ENCODE measurements at regions not wholly inside any gene's neighbourhood (a gene's known extent, or its start where the extent isn't known, plus 50 kb on each side); places are given as distances from the start of the nearest gene placed in this dataset.

GRCh38 chr13:99647596-99647985 lies 146.3 kb downstream of the TM9SF2 start:
- H3K4me1 ChIP-seq (ENCODE audit: control insufficient read depth, insufficient read depth, low read length), result no peaks in the 10 kb centered on the region
- no peak overlapping the region for H3K27ac ChIP-seq (ENCODE audit: low read length)
- WGBS (ENCODE audit: insufficient coverage, low lambda C conversion rate), result 100% methylated on average over 1 of the region's 4 CpGs
- no peaks in the 10 kb centered on the region for H3K36me3 ChIP-seq (ENCODE audit: control insufficient read depth, insufficient read depth, low read length)
- H3K4me3 ChIP-seq (ENCODE audit: low read length), result no peak overlapping the region
- no peaks in the 10 kb centered on the region for H3K27me3 ChIP-seq (ENCODE audit: control insufficient read depth, insufficient read depth, low read length)
- no peak for DNase-seq
- no peaks in the 10 kb centered on the region for H3K9me3 ChIP-seq (ENCODE audit: control insufficient read depth, low read depth, low read length)

- Histone ChIP-seq H3K9me3 (ENCODE audit: control insufficient read depth, low read depth, low read length) (no peaks in the 10 kb centered on the region), H3K4me1 (ENCODE audit: control insufficient read depth, insufficient read depth, low read length) (no peaks in the 10 kb centered on the region), H3K36me3 (ENCODE audit: control insufficient read depth, insufficient read depth, low read length) (no peaks in the 10 kb centered on the region), H3K4me3 (ENCODE audit: low read length) (no peak overlapping the region), H3K27me3 (ENCODE audit: control insufficient read depth, insufficient read depth, low read length) (no peaks in the 10 kb centered on the region), H3K27ac (ENCODE audit: low read length) (no peak overlapping the region)
- DNase-seq, result no peak
- no CpG with 5 or more reads among the region's 8 CpGs for WGBS (ENCODE audit: insufficient coverage, low lambda C conversion rate)
These were observed 145.8 kb downstream of the TM9SF2 start for GRCh38 chr13:99646866-99647595.

GRCh38 chr13:99642841-99643240 lies 141.6 kb downstream of the TM9SF2 start:
- Histone ChIP-seq H3K9me3 (ENCODE audit: control insufficient read depth, low read depth, low read length) (no peaks in the 10 kb centered on the region), H3K4me1 (ENCODE audit: control insufficient read depth, insufficient read depth, low read length) (no peaks in the 10 kb centered on the region), H3K4me3 (ENCODE audit: low read length) (no peak overlapping the region), H3K27me3 (ENCODE audit: control insufficient read depth, insufficient read depth, low read length) (no peaks in the 10 kb centered on the region), H3K36me3 (ENCODE audit: control insufficient read depth, insufficient read depth, low read length) (no peaks in the 10 kb centered on the region), H3K27ac (ENCODE audit: low read length) (no peak overlapping the region)
- DNase-seq, result no peak
- WGBS (ENCODE audit: insufficient coverage, low lambda C conversion rate), result no CpG with 5 or more reads among the region's 3 CpGs

- no CpG with 5 or more reads among the region's 4 CpGs for WGBS (ENCODE audit: insufficient coverage, low lambda C conversion rate)
- H3K4me1 ChIP-seq (ENCODE audit: control insufficient read depth, insufficient read depth, low read length), result no peaks in the 10 kb centered on the region
- no peaks in the 10 kb centered on the region for H3K9me3 ChIP-seq (ENCODE audit: control insufficient read depth, low read depth, low read length)
- DNase-seq, result no peak
- no peaks in the 10 kb centered on the region for H3K36me3 ChIP-seq (ENCODE audit: control insufficient read depth, insufficient read depth, low read length)
- no peaks in the 10 kb centered on the region for H3K27me3 ChIP-seq (ENCODE audit: control insufficient read depth, insufficient read depth, low read length)
- no peak overlapping the region for H3K27ac ChIP-seq (ENCODE audit: low read length)
- no peak overlapping the region for H3K4me3 ChIP-seq (ENCODE audit: low read length)
These were observed 140.7 kb downstream of the TM9SF2 start for GRCh38 chr13:99642006-99642405.

GRCh38 chr13:99640260-99640659 lies 139.0 kb downstream of the TM9SF2 start:
- Histone ChIP-seq H3K27me3 (ENCODE audit: control insufficient read depth, insufficient read depth, low read length) (no peaks in the 10 kb centered on the region), H3K27ac (ENCODE audit: low read length) (no peak overlapping the region), H3K9me3 (ENCODE audit: control insufficient read depth, low read depth, low read length) (no peaks in the 10 kb centered on the region), H3K4me3 (ENCODE audit: low read length) (no peak overlapping the region), H3K4me1 (ENCODE audit: control insufficient read depth, insufficient read depth, low read length) (no peaks in the 10 kb centered on the region), H3K36me3 (ENCODE audit: control insufficient read depth, insufficient read depth, low read length) (no peaks in the 10 kb centered on the region)
- 60% methylated on average over 1 of the region's 3 CpGs for WGBS (ENCODE audit: insufficient coverage, low lambda C conversion rate)
- no peak for DNase-seq

- no peaks in the 10 kb centered on the region for H3K4me1 ChIP-seq (ENCODE audit: control insufficient read depth, insufficient read depth, low read length)
- no peak for DNase-seq
- no peak overlapping the region for H3K27ac ChIP-seq (ENCODE audit: low read length)
- 100% methylated on average over 1 of the region's 4 CpGs for WGBS (ENCODE audit: insufficient coverage, low lambda C conversion rate)
- no peak overlapping the region for H3K4me3 ChIP-seq (ENCODE audit: low read length)
- no peaks in the 10 kb centered on the region for H3K27me3 ChIP-seq (ENCODE audit: control insufficient read depth, insufficient read depth, low read length)
- H3K36me3 ChIP-seq (ENCODE audit: control insufficient read depth, insufficient read depth, low read length), result no peaks in the 10 kb centered on the region
- no peaks in the 10 kb centered on the region for H3K9me3 ChIP-seq (ENCODE audit: control insufficient read depth, low read depth, low read length)
These were observed 137.9 kb downstream of the TM9SF2 start for GRCh38 chr13:99639126-99639525.

- H3K4me3 ChIP-seq (ENCODE audit: low read length), result no peak overlapping the region
- no peak for DNase-seq
- no peaks in the 10 kb centered on the region for H3K4me1 ChIP-seq (ENCODE audit: control insufficient read depth, insufficient read depth, low read length)
- no peak overlapping the region for H3K27ac ChIP-seq (ENCODE audit: low read length)
- no peaks in the 10 kb centered on the region for H3K36me3 ChIP-seq (ENCODE audit: control insufficient read depth, insufficient read depth, low read length)
- 60% methylated on average over 1 of the region's 7 CpGs for WGBS (ENCODE audit: insufficient coverage, low lambda C conversion rate)
- peaks cover 8% of the 10 kb centered on the region for H3K9me3 ChIP-seq (ENCODE audit: control insufficient read depth, low read depth, low read length)
- no peaks in the 10 kb centered on the region for H3K27me3 ChIP-seq (ENCODE audit: control insufficient read depth, insufficient read depth, low read length)
These were observed 135.6 kb downstream of the TM9SF2 start for GRCh38 chr13:99636728-99637353.

GRCh38 chr13:99636306-99636705 lies 135.0 kb downstream of the TM9SF2 start:
- Histone ChIP-seq H3K9me3 (ENCODE audit: control insufficient read depth, low read depth, low read length) (peaks cover 8% of the 10 kb centered on the region), H3K36me3 (ENCODE audit: control insufficient read depth, insufficient read depth, low read length) (no peaks in the 10 kb centered on the region), H3K4me3 (ENCODE audit: low read length) (no peak overlapping the region), H3K27ac (ENCODE audit: low read length) (no peak overlapping the region), H3K27me3 (ENCODE audit: control insufficient read depth, insufficient read depth, low read length) (no peaks in the 10 kb centered on the region), H3K4me1 (ENCODE audit: control insufficient read depth, insufficient read depth, low read length) (no peaks in the 10 kb centered on the region)
- no peak for DNase-seq
- no CpG with 5 or more reads among the region's 1 CpG for WGBS (ENCODE audit: insufficient coverage, low lambda C conversion rate)

- no peak for DNase-seq
These were observed 133.4 kb downstream of the TM9SF2 start for GRCh38 chr13:99634672-99635071.

GRCh38 chr13:99630269-99630898 lies 129.1 kb downstream of the TM9SF2 start:
- Histone ChIP-seq H3K27ac (ENCODE audit: low read length) (no peak overlapping the region), H3K36me3 (ENCODE audit: control insufficient read depth, insufficient read depth, low read length) (no peaks in the 10 kb centered on the region), H3K4me1 (ENCODE audit: control insufficient read depth, insufficient read depth, low read length) (no peaks in the 10 kb centered on the region), H3K4me3 (ENCODE audit: low read length) (no peak overlapping the region), H3K9me3 (ENCODE audit: control insufficient read depth, low read depth, low read length) (peaks cover 8% of the 10 kb centered on the region), H3K27me3 (ENCODE audit: control insufficient read depth, insufficient read depth, low read length) (no peaks in the 10 kb centered on the region)
- no peak for DNase-seq
- 90% methylated on average over 2 of the region's 3 CpGs for WGBS (ENCODE audit: insufficient coverage, low lambda C conversion rate)

More at GRCh38 chr13:99634672-99635071, 133.4 kb downstream of the TM9SF2 start:
- H3K36me3 ChIP-seq (ENCODE audit: control insufficient read depth, insufficient read depth, low read length), result no peaks in the 10 kb centered on the region
- H3K9me3 ChIP-seq (ENCODE audit: control insufficient read depth, low read depth, low read length), result peaks cover 8% of the 10 kb centered on the region
- H3K4me3 ChIP-seq (ENCODE audit: low read length), result no peak overlapping the region
- no peak overlapping the region for H3K27ac ChIP-seq (ENCODE audit: low read length)
- H3K4me1 ChIP-seq (ENCODE audit: control insufficient read depth, insufficient read depth, low read length), result no peaks in the 10 kb centered on the region
- H3K27me3 ChIP-seq (ENCODE audit: control insufficient read depth, insufficient read depth, low read length), result no peaks in the 10 kb centered on the region
- WGBS (ENCODE audit: insufficient coverage, low lambda C conversion rate), result no CpG with 5 or more reads among the region's 7 CpGs
